H4 (cell line): ENCODE measurements at regions not wholly inside any gene's neighbourhood (a gene's known extent, or its start where the extent isn't known, plus 50 kb on each side); places are given as distances from the start of the nearest gene placed in this dataset.
"Not testable (repeated sequence)": the region's sequence is repeated elsewhere in the genome, so short reads cannot be mapped to it uniquely, and the experiment has no call there.

Source experiments
- DNase-seq: peaks from one replicate; pipeline ENCODE4 v3.0.0-alpha.2; 2015; ENCODE audit warnings: low spot score

- DNase-seq: no peak
Observed at GRCh38 chr21:22164912-22165311, 1166.7 kb downstream of the NCAM2 start.

- no peak for DNase-seq
Observed at GRCh38 chr21:22174746-22175145, 1176.5 kb downstream of the NCAM2 start.

GRCh38 chr21:22189278-22189677, 1191.1 kb downstream of the NCAM2 start:
- no peak for DNase-seq

GRCh38 chr21:22191581-22191980, 1193.4 kb downstream of the NCAM2 start:
- DNase-seq: no peak

- no peak for DNase-seq
Observed at GRCh38 chr21:22192766-22193165, 1194.6 kb downstream of the NCAM2 start.

GRCh38 chr21:22194986-22195385, 1196.8 kb downstream of the NCAM2 start:
- DNase-seq: not testable (repeated sequence)

- DNase-seq: no peak
Observed at GRCh38 chr21:22200378-22201092, 1202.3 kb downstream of the NCAM2 start.

GRCh38 chr21:22201126-22201525, 1202.9 kb downstream of the NCAM2 start:
- no peak for DNase-seq

GRCh38 chr21:22201669-22202068, 1203.5 kb downstream of the NCAM2 start:
- DNase-seq: no peak

GRCh38 chr21:22209304-22209700, 1211.1 kb downstream of the NCAM2 start:
- no peak for DNase-seq

GRCh38 chr21:22211943-22212342, 1213.7 kb downstream of the NCAM2 start:
- DNase-seq: no peak

- no peak for DNase-seq
Observed at GRCh38 chr21:22223385-22223784, 1225.2 kb downstream of the NCAM2 start.

GRCh38 chr21:22224261-22224660, 1226.1 kb downstream of the NCAM2 start:
- DNase-seq: no peak

GRCh38 chr21:22225299-22225698, 1227.1 kb downstream of the NCAM2 start:
- no peak for DNase-seq

GRCh38 chr21:22231013-22231412, 1232.8 kb downstream of the NCAM2 start:
- no peak for DNase-seq

GRCh38 chr21:22235866-22236590, 1237.8 kb downstream of the NCAM2 start:
- no peak for DNase-seq

GRCh38 chr21:22244516-22244915, 1246.3 kb downstream of the NCAM2 start:
- no peak for DNase-seq

GRCh38 chr21:22250355-22250754, 1252.1 kb downstream of the NCAM2 start:
- no peak for DNase-seq

GRCh38 chr21:22253761-22254160, 1255.6 kb downstream of the NCAM2 start:
- no peak for DNase-seq

- DNase-seq: no peak
Observed at GRCh38 chr21:22258821-22259220, 1260.6 kb downstream of the NCAM2 start.

GRCh38 chr21:22260274-22260673, 1262.1 kb downstream of the NCAM2 start:
- no peak for DNase-seq

- no peak for DNase-seq
Observed at GRCh38 chr21:22263890-22264289, 1265.7 kb downstream of the NCAM2 start.

GRCh38 chr21:22277341-22277740, 1279.1 kb downstream of the NCAM2 start:
- DNase-seq: no peak
